ENCODE measurements at regions not wholly inside any gene's neighbourhood (a gene's known extent, or its start where the extent isn't known, plus 50 kb on each side); places are given as distances from the start of the nearest gene placed in this dataset.

DNA sequence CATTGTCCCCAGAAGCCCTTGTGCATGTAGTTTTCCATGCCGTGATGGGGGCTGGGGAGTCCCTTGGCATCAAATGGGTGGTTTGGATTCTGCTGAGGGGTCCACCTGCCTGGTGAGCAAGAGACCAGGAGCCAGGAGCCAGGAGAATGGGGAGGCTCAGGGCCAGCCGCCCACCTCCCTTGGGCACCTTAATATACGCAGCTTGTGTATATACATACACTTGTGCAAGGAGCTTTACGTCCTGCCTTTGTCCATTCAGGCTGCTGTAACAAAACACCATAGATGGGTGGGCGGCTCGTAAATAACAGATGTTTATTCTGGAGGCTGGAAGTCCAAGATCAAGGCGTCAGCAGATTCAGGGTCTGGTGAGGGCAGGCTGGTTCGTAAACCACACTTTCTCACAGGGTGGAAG lies 62.5 kb downstream of the SMIM38 start:
- Histone ChIP-seq H3K4me2 (ENCODE audit: low read length) (no peak overlapping the region), H3K79me2 (ENCODE audit: control insufficient read depth, low read length) (no peaks in the 10 kb centered on the region), H3F3A (ENCODE audit: control insufficient read depth, insufficient read depth) (no peaks in the 10 kb centered on the region), H3K4me3 (ENCODE audit: low read length) (no peak overlapping the region), H3K9me3 (ENCODE audit: control insufficient read depth, insufficient read depth, low read length) (no peaks in the 10 kb centered on the region), H3K36me3 (ENCODE audit: control insufficient read depth, low read length) (no peaks in the 10 kb centered on the region), H3K4me1 (ENCODE audit: control insufficient read depth, low read length) (no peaks in the 10 kb centered on the region), H3K9me2 (replicated peaks; ENCODE audit: control insufficient read depth, low read length) (no peaks in the 10 kb centered on the region), H4K20me1 (ENCODE audit: control insufficient read depth, insufficient read depth, low read depth, low read length) (no peaks in the 10 kb centered on the region), H3K27ac (ENCODE audit: low read depth, low read length) (no peak overlapping the region), H3K27me3 (ENCODE audit: control insufficient read depth, low read length) (no peaks in the 10 kb centered on the region)
- TF ChIP-seq EZH2phosphoT487 (IDR thresholded peaks at IDR 0.05; ENCODE audit: borderline replicate concordance, low read length): no peak
- TF ChIP-seq, protein P1, sequence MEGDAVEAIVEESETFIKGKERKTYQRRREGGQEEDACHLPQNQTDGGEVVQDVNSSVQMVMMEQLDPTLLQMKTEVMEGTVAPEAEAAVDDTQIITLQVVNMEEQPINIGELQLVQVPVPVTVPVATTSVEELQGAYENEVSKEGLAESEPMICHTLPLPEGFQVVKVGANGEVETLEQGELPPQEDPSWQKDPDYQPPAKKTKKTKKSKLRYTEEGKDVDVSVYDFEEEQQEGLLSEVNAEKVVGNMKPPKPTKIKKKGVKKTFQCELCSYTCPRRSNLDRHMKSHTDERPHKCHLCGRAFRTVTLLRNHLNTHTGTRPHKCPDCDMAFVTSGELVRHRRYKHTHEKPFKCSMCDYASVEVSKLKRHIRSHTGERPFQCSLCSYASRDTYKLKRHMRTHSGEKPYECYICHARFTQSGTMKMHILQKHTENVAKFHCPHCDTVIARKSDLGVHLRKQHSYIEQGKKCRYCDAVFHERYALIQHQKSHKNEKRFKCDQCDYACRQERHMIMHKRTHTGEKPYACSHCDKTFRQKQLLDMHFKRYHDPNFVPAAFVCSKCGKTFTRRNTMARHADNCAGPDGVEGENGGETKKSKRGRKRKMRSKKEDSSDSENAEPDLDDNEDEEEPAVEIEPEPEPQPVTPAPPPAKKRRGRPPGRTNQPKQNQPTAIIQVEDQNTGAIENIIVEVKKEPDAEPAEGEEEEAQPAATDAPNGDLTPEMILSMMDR (IDR thresholded peaks at IDR 0.05; ENCODE audit: low read depth, low read length, poor library complexity, severe bottlenecking): no peak

- Histone ChIP-seq H3K4me3 (ENCODE audit: low read length) (no peak overlapping the region), H3K27me3 (ENCODE audit: control insufficient read depth, low read length) (0 out of 2 replicates have a peak, but pooled peaks cover 5% of the 10 kb centered on the region)
- TF ChIP-seq, protein P1 (IDR thresholded peaks at IDR 0.05; ENCODE audit: low read depth, low read length, poor library complexity, severe bottlenecking): no peak
- TF ChIP-seq EZH2phosphoT487 (IDR thresholded peaks at IDR 0.05; ENCODE audit: borderline replicate concordance, low read length): no peak
Measured at GRCh38 chr11:69218946-69219720, 63.4 kb downstream of the SMIM38 start.

DNA sequence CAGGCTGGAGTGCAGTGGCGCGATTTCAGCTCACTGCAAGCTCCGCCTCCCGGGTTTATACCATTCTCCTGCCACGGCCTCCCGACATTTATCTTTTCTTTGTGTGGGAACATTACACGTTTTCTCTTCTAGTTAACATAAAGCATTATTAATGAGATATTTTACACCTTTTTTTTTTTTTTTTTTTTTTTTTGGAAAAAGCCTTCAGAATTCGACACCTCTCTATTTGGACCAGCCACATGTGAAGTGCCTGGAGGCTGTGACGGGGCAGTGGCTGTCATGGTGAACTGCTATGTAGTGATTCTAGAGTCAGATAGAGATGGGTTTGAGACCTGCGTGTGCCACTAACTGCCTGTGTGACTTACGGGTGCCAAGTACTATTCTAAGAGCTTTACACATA lies 64.3 kb downstream of the SMIM38 start:
- no peak overlapping the region for H3K4me3 ChIP-seq (ENCODE audit: low read length)

More at GRCh38 chr11:69218946-69219720, 63.4 kb downstream of the SMIM38 start:
- Histone ChIP-seq H3K36me3 (ENCODE audit: control insufficient read depth, low read length) (no peaks in the 10 kb centered on the region), H3F3A (ENCODE audit: control insufficient read depth, insufficient read depth) (no peaks in the 10 kb centered on the region), H3K9me3 (ENCODE audit: control insufficient read depth, insufficient read depth, low read length) (no peaks in the 10 kb centered on the region), H3K79me2 (ENCODE audit: control insufficient read depth, low read length) (no peaks in the 10 kb centered on the region), H4K20me1 (ENCODE audit: control insufficient read depth, insufficient read depth, low read depth, low read length) (no peaks in the 10 kb centered on the region), H3K4me2 (ENCODE audit: low read length) (no peak overlapping the region), H3K4me1 (ENCODE audit: control insufficient read depth, low read length) (no peaks in the 10 kb centered on the region), H3K9me2 (replicated peaks; ENCODE audit: control insufficient read depth, low read length) (no peaks in the 10 kb centered on the region), H3K27ac (ENCODE audit: low read depth, low read length) (no peak overlapping the region)

More for the DNA sequence above, 64.3 kb downstream of the SMIM38 start:
- Histone ChIP-seq H3K9me3 (ENCODE audit: control insufficient read depth, insufficient read depth, low read length) (no peaks in the 10 kb centered on the region), H3K27ac (ENCODE audit: low read depth, low read length) (no peak overlapping the region), H4K20me1 (ENCODE audit: control insufficient read depth, insufficient read depth, low read depth, low read length) (no peaks in the 10 kb centered on the region), H3K4me1 (ENCODE audit: control insufficient read depth, low read length) (no peaks in the 10 kb centered on the region), H3F3A (ENCODE audit: control insufficient read depth, insufficient read depth) (no peaks in the 10 kb centered on the region), H3K4me2 (ENCODE audit: low read length) (no peak overlapping the region), H3K9me2 (replicated peaks; ENCODE audit: control insufficient read depth, low read length) (no peaks in the 10 kb centered on the region), H3K27me3 (ENCODE audit: control insufficient read depth, low read length) (0 out of 2 replicates have a peak, but pooled peaks cover 5% of the 10 kb centered on the region), H3K79me2 (ENCODE audit: control insufficient read depth, low read length) (no peaks in the 10 kb centered on the region), H3K36me3 (ENCODE audit: control insufficient read depth, low read length) (no peaks in the 10 kb centered on the region)
- TF ChIP-seq, protein P1 (IDR thresholded peaks at IDR 0.05; ENCODE audit: low read depth, low read length, poor library complexity, severe bottlenecking): no peak
- TF ChIP-seq EZH2phosphoT487 (IDR thresholded peaks at IDR 0.05; ENCODE audit: borderline replicate concordance, low read length): no peak
